ENCODE measurements at regions not wholly inside any gene's neighbourhood (a gene's known extent, or its start where the extent isn't known, plus 50 kb on each side); places are given as distances from the start of the nearest gene placed in this dataset.
"Not testable (repeated sequence)": the region's sequence is repeated elsewhere in the genome, so short reads cannot be mapped to it uniquely, and the experiment has no call there.

GRCh38 chr7:81185072-81185471, 266.2 kb upstream of the SEMA3C start:
- no peak for DNase-seq (ENCODE audit: low read depth, low spot score)

GRCh38 chr7:81183326-81183725, 264.5 kb upstream of the SEMA3C start:
- DNase-seq (ENCODE audit: low read depth, low spot score) = no peak

- not testable (repeated sequence) for DNase-seq (ENCODE audit: low read depth, low spot score)
These were observed 263.2 kb upstream of the SEMA3C start for GRCh38 chr7:81182056-81182455.

GRCh38 chr7:81181066-81181465, 262.2 kb upstream of the SEMA3C start:
- DNase-seq (ENCODE audit: low read depth, low spot score) = no peak

GRCh38 chr7:81180573-81180972, 261.7 kb upstream of the SEMA3C start:
- DNase-seq (ENCODE audit: low read depth, low spot score) = no peak

GRCh38 chr7:81175275-81175940, 256.6 kb upstream of the SEMA3C start:
- peak; percentile 51 for DNase-seq (ENCODE audit: low read depth, low spot score)

GRCh38 chr7:81173766-81174281, 255.0 kb upstream of the SEMA3C start:
- peak; percentile 95 for DNase-seq (ENCODE audit: low read depth, low spot score)

- DNase-seq (ENCODE audit: low read depth, low spot score) = no peak
These were observed 251.4 kb upstream of the SEMA3C start for GRCh38 chr7:81170291-81170690.

- no peak for DNase-seq (ENCODE audit: low read depth, low spot score)
These were observed 249.1 kb upstream of the SEMA3C start for GRCh38 chr7:81167934-81168333.

GRCh38 chr7:81165070-81165469, 246.2 kb upstream of the SEMA3C start:
- DNase-seq (ENCODE audit: low read depth, low spot score) = no peak

GRCh38 chr7:81162771-81163525, 244.1 kb upstream of the SEMA3C start:
- DNase-seq (ENCODE audit: low read depth, low spot score) = peak; percentile 44

GRCh38 chr7:81162234-81162633, 243.4 kb upstream of the SEMA3C start:
- no peak for DNase-seq (ENCODE audit: low read depth, low spot score)

- DNase-seq (ENCODE audit: low read depth, low spot score) = peak; percentile 85
These were observed 242.7 kb upstream of the SEMA3C start for GRCh38 chr7:81161451-81162075.

- DNase-seq (ENCODE audit: low read depth, low spot score) = no peak
These were observed 240.6 kb upstream of the SEMA3C start for GRCh38 chr7:81159402-81159801.

GRCh38 chr7:81158189-81158588, 239.3 kb upstream of the SEMA3C start:
- peak; percentile 46 for DNase-seq (ENCODE audit: low read depth, low spot score)

- DNase-seq (ENCODE audit: low read depth, low spot score) = peak; percentile 67
These were observed 237.0 kb upstream of the SEMA3C start for GRCh38 chr7:81155654-81156373.

- DNase-seq (ENCODE audit: low read depth, low spot score) = no peak
These were observed 235.7 kb upstream of the SEMA3C start for GRCh38 chr7:81154565-81154964.

GRCh38 chr7:81152925-81153324, 234.1 kb upstream of the SEMA3C start:
- not testable (repeated sequence) for DNase-seq (ENCODE audit: low read depth, low spot score)

- DNase-seq (ENCODE audit: low read depth, low spot score) = peak; percentile 82
These were observed 232.1 kb upstream of the SEMA3C start for GRCh38 chr7:81150951-81151361.

GRCh38 chr7:81143856-81144255, 225.0 kb upstream of the SEMA3C start:
- DNase-seq (ENCODE audit: low read depth, low spot score) = no peak

- not testable (repeated sequence) for DNase-seq (ENCODE audit: low read depth, low spot score)
These were observed 222.7 kb upstream of the SEMA3C start for GRCh38 chr7:81141257-81142205.
